PC-3 (cell line): ENCODE measurements at regions not wholly inside any gene's neighbourhood (a gene's known extent, or its start where the extent isn't known, plus 50 kb on each side); places are given as distances from the start of the nearest gene placed in this dataset.

Experiments used
- CTCF ChIP-seq: fragments of 300-600 bp; sonication (generic); conservative IDR thresholded peaks from 2 replicates; pipeline ENCODE4 v1.5.1; 2017; ENCODE audit warnings: antibody characterized with exemption, low read depth, mild to moderate bottlenecking, low read length
- EZH2 ChIP-seq: fragments of 300-600 bp; sonication (generic); IDR thresholded peaks from one replicate; pipeline ENCODE4 v1.6.1; 2017; ENCODE audit warnings: antibody characterized with exemption, mild to moderate bottlenecking, low read length; ENCODE audit not compliant: unreplicated experiment
- EZH2phosphoT487 ChIP-seq: fragments of 300-600 bp; sonication (generic); IDR thresholded peaks from 2 replicates; pipeline ENCODE4 v1.6.1; 2018; ENCODE audit warnings: mild to moderate bottlenecking, antibody characterized with exemption, low read length, borderline replicate concordance

GRCh38 chr15:69665641-69666111 is 213.1 kb downstream of the RPLP1 start:
- TF ChIP-seq CTCF = no peak
- no peak for TF ChIP-seq EZH2
- TF ChIP-seq EZH2phosphoT487 = no peak
